ENCODE measurements at regions not wholly inside any gene's neighbourhood (a gene's known extent, or its start where the extent isn't known, plus 50 kb on each side); places are given as distances from the start of the nearest gene placed in this dataset.

DNA sequence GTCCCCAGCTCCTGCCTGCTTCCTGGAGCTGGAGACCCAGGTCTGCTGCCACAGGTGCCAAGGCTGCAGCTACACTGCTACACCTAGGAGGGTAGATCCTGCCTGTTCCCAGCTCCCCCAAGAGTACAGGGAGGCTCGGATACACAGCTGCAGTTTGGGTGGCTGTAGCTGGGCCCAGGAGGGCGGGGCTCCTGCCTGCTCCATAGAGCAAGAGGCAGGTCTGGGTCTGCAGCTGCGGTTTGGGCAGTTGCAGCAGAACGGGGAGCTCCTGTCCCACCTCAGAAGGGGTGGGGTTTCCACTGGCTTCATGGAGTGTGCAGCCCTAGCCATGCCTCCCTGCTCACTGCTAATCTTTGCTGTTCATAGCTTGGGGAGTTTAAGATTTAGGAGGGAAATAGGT lies 199.0 kb downstream of the NUFIP1 start:
- no peak overlapping the region for H3K27ac ChIP-seq (ENCODE audit: insufficient read depth, low read depth, low read length)
- H3K27me3 ChIP-seq (ENCODE audit: control insufficient read depth in 2 of 2, insufficient read depth in 2 of 2, low read length in 2 of 2): no peaks in the 10 kb centered on the region
- no peaks in the 10 kb centered on the region for H4K20me1 ChIP-seq (replicated peaks; ENCODE audit: control insufficient read depth, extremely low read depth, insufficient read depth, low read length)
- H3K36me3 ChIP-seq (ENCODE audit: control insufficient read depth in 2 of 2, extremely low read depth in 1 of 2, insufficient read depth in 2 of 2, low read length in 2 of 2): no peaks in the 10 kb centered on the region
- DNase-seq (ENCODE audit: low read depth, low spot score) (no peak), FAIRE-seq (no peak)
- no TSS peak for BruUV-seq (replicated peaks)
- H2AFZ ChIP-seq (ENCODE audit: low read depth, low read length): no peak overlapping the region
- no peaks in the 10 kb centered on the region for H3K79me2 ChIP-seq (ENCODE audit: control insufficient read depth, insufficient read depth, low read length)
- intact Hi-C loops (cut with micrococcal nuclease): no loop called here
- H3K4me3 ChIP-seq (replicated peaks in 1 of 3; ENCODE audit: insufficient read depth in 1 of 3, low read depth in 1 of 3, low read length in 3 of 3): no peak overlapping the region
- TF ChIP-seq, protein P1, sequence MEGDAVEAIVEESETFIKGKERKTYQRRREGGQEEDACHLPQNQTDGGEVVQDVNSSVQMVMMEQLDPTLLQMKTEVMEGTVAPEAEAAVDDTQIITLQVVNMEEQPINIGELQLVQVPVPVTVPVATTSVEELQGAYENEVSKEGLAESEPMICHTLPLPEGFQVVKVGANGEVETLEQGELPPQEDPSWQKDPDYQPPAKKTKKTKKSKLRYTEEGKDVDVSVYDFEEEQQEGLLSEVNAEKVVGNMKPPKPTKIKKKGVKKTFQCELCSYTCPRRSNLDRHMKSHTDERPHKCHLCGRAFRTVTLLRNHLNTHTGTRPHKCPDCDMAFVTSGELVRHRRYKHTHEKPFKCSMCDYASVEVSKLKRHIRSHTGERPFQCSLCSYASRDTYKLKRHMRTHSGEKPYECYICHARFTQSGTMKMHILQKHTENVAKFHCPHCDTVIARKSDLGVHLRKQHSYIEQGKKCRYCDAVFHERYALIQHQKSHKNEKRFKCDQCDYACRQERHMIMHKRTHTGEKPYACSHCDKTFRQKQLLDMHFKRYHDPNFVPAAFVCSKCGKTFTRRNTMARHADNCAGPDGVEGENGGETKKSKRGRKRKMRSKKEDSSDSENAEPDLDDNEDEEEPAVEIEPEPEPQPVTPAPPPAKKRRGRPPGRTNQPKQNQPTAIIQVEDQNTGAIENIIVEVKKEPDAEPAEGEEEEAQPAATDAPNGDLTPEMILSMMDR (IDR thresholded peaks at IDR 0.05; ENCODE audit: extremely low read depth in 1 of 2, insufficient read depth in 1 of 2, low read depth in 1 of 2, low read length in 2 of 2): no peak
- TF ChIP-seq FOS (IDR thresholded peaks at IDR 0.05; ENCODE audit: borderline replicate concordance, insufficient read depth, low read length) (no peak), EZH2 (IDR thresholded peaks at IDR 0.05; ENCODE audit: borderline replicate concordance, low read depth, low read length, severe bottlenecking) (no peak), GATA2 (IDR thresholded peaks at IDR 0.05; ENCODE audit: insufficient read depth, insufficient read length, low read depth, low read length) (no peak), POLR2A (IDR thresholded peaks at IDR 0.05; ENCODE audit: low read depth, low read length) (no peak), POLR2AphosphoS5 (IDR thresholded peaks at IDR 0.05; ENCODE audit: insufficient read depth, low read depth, low read length) (no peak), MYC (IDR thresholded peaks at IDR 0.05; ENCODE audit: low read depth, low read length) (no peak), JUN (IDR thresholded peaks at IDR 0.05; ENCODE audit: borderline replicate concordance, insufficient read depth, insufficient read length, low read depth) (no peak)
- TF ChIP-seq, protein P2, sequence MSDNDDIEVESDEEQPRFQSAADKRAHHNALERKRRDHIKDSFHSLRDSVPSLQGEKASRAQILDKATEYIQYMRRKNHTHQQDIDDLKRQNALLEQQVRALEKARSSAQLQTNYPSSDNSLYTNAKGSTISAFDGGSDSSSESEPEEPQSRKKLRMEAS (IDR thresholded peaks at IDR 0.05; ENCODE audit: insufficient read depth, insufficient read length): no peak
- no peaks in the 10 kb centered on the region for H3K9me1 ChIP-seq (replicated peaks; ENCODE audit: control insufficient read depth, extremely low read depth, insufficient read depth, low read length)
- peaks cover 3% of the 10 kb centered on the region for H3K4me1 ChIP-seq (ENCODE audit: control insufficient read depth, extremely low read depth, insufficient read depth, low read length)
- dilution Hi-C loops (cut with MboI; ENCODE audit: extremely low pct_ligation_motif_present, low sequenced_read_pairs): no loop called here
- POLR2A ChIA-PET: no interaction called here
- no peak overlapping the region for H3K4me2 ChIP-seq (ENCODE audit: insufficient read depth, low read length)
- CTCF ChIA-PET: interaction anchor here (0.6 to 0.9 kb wide), 2 partner anchors 59 to 214 kb away, joined by 3 read pairs; partner anchors contain the start of gene TSC22D1
- H3K9ac ChIP-seq (replicated peaks; ENCODE audit: extremely low read depth, insufficient read depth, low read length): no peak overlapping the region
- no peaks in the 10 kb centered on the region for H3K9me3 ChIP-seq (replicated peaks; ENCODE audit: control insufficient read depth, insufficient read depth, low read length)
